ENCODE measurements at regions not wholly inside any gene's neighbourhood (a gene's known extent, or its start where the extent isn't known, plus 50 kb on each side); places are given as distances from the start of the nearest gene placed in this dataset.

- TF ChIP-seq CTCF (IDR thresholded peaks at IDR 0.05), result no peak
- TF ChIP-seq POLR2A (IDR thresholded peaks at IDR 0.05), result no peak
These were observed 598.8 kb downstream of the PLPP3 start for GRCh38 chr1:55980582-55980981.
